Retinal pigment epithelial cell (primary cell): ENCODE measurements at regions not wholly inside any gene's neighbourhood (a gene's known extent, or its start where the extent isn't known, plus 50 kb on each side); places are given as distances from the start of the nearest gene placed in this dataset.

Source experiments
- DNase-seq: peaks from one replicate; pipeline ENCODE4 v3.0.0-alpha.2; 2010; ENCODE audit warnings: low read depth
- H3K4me3 ChIP-seq: 2 replicates; pipeline ENCODE4 v1.5.1; 2011; ENCODE audit warnings: mild to moderate bottlenecking, low read length, control low read depth, moderate library complexity
- TF ChIP-seq, protein P1 (sequence below): conservative IDR thresholded peaks from 2 replicates; pipeline ENCODE4 v1.5.1; 2011; ENCODE audit warnings: low read depth, low read length, control low read depth, inconsistent platforms

DNA sequence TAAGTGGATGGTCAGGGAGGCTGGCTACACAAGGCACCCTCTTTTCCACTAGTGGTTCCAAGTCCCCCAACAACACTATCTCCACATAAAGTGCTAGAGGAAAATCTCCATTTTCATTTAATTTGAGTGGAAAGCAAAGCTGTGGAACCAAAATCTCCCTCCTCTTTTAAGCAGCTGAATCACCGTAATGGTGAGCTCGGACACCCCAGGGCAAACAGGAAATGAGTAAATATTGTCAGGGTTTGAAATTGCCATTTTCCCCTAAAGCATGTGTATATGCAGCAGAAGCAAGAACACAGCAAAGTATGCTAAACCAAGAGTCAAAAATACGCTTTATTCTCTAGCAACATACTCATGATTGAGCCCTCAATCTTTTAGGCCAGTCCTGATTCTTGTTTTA is 143.7 kb downstream of the GPAM start:
- TF ChIP-seq, protein P1, sequence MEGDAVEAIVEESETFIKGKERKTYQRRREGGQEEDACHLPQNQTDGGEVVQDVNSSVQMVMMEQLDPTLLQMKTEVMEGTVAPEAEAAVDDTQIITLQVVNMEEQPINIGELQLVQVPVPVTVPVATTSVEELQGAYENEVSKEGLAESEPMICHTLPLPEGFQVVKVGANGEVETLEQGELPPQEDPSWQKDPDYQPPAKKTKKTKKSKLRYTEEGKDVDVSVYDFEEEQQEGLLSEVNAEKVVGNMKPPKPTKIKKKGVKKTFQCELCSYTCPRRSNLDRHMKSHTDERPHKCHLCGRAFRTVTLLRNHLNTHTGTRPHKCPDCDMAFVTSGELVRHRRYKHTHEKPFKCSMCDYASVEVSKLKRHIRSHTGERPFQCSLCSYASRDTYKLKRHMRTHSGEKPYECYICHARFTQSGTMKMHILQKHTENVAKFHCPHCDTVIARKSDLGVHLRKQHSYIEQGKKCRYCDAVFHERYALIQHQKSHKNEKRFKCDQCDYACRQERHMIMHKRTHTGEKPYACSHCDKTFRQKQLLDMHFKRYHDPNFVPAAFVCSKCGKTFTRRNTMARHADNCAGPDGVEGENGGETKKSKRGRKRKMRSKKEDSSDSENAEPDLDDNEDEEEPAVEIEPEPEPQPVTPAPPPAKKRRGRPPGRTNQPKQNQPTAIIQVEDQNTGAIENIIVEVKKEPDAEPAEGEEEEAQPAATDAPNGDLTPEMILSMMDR = no peak
- DNase-seq = no peak
- no peak overlapping the region for H3K4me3 ChIP-seq

DNA sequence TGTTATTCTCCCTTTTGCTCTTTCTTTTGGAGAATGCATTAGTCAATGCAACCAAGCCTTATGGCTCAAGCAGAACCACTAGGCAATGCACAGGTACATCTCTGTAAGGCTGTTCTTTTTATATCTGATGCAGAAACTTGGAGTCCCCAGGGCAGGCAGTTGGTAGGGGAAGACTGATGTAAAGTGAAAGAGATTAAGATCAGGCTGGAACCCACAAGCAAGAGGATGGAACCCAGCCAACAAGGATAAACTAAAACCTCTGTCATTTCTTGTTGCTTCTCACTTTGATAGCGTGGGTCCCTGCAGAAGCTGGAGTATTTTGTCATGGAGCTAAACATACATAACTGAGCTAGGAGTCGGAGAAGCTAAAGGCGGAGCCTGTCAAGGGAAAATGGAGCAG is 142.9 kb downstream of the GPAM start:
- DNase-seq = no peak
- TF ChIP-seq, protein P1 = no peak
- H3K4me3 ChIP-seq = no peak overlapping the region

DNA sequence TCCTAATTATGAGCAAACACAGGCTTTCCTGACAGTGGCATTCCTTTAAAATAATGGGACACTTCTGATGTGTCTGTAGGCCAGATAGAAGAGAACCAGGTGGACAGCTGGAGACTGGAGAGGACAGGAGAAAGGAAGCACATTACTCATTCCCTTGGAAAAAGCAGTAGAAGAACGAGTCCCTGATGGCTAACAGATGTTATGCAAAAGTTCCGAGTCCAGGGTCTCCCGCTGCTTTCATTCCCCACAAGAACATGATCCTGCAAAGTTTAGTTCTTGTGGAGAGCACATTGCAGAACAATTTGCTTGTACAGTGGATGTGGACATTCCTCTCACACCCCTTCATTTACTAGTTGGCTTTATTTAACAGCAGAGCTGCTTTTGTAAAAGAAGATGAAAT is 137.6 kb downstream of the GPAM start:
- no peak for DNase-seq
- H3K4me3 ChIP-seq = no peak overlapping the region
- TF ChIP-seq, protein P1 = no peak

DNA sequence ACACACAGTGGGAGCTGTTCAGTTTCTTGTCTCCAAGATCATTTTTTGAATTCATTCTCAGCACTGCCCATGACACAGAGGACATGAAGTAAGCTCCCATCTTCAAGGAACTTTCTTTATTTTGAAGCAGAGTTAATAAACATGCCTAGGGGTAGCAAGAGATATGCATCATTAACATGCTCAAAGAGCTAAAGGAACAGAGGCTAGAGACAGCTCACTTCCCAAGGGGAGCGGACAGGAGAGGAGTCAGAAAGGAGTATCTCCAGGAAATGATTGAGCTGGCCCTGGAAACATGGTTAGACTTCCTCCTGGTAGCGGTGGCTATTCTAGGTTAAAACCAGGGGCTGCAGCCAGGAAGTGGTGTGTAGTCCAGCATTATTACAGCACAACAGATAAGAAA is 135.9 kb downstream of the GPAM start:
- no peak overlapping the region for H3K4me3 ChIP-seq
- no peak for DNase-seq
- TF ChIP-seq, protein P1 = no peak

DNA sequence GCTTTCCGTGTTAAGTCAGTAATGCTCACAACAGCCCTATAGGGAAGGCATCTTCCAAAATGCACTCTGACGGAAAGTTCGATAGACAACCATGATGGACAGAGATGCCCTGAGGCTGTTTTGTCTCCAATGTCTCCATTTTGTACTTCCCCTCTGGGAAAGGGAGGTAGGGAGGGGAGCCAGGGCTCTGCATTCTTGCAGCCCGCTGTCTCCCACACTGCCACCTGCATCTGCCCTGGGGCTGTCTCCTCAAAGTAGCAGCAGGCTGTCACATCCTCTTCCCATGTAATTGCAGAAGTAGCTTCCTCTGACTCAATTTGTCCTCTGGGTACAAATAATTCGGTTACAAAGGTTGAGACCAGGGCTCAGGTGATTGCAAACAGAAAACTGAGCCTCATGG is 131.4 kb downstream of the GPAM start:
- TF ChIP-seq, protein P1 = no peak
- H3K4me3 ChIP-seq = no peak overlapping the region
- DNase-seq = no peak

DNA sequence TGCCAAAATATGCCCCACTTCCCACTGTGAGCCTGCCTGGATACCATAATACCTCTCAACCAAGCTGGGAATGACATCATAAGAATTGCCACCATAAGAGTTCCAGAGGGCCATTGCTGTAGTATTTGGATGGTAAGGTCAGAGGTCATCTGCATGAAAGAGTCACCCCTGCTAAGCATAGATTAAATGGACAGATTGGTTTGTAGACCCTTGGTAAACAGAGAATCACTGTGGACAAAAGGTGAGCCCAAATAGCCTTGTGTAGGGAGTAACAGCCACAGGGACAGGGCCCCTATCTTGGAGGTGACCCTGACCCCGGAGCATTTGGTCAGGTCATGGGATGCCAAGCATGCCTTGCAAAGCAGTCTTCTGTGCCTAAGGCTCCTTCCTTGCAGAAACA is 129.7 kb downstream of the GPAM start:
- no peak for DNase-seq
- H3K4me3 ChIP-seq = no peak overlapping the region
- TF ChIP-seq, protein P1 = no peak

DNA sequence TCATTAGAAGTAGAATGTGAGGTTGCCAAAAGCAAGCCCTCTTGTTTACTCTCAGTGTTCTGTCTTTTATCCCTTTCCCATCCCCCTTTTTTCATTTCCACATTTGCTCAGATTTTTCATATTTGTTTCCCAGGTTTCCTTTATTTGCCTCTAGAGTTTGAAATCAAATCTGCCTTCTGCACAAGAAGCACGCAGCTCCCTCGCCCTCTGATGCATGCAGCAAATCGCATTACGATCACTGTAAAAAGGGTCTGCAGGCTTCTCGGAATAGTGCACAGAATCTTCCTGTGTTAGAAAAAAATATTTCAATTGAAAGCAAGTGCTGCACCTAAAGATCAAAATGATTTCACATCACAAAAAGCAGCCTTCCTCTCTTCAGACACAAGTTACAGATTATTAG is 129.0 kb downstream of the GPAM start:
- no peak overlapping the region for H3K4me3 ChIP-seq
- TF ChIP-seq, protein P1 = no peak
- DNase-seq = no peak
